Posterior vena cava (tissue), 2 donors: ENCODE measurements at regions not wholly inside any gene's neighbourhood (a gene's known extent, or its start where the extent isn't known, plus 50 kb on each side); places are given as distances from the start of the nearest gene placed in this dataset.

Source experiments
- DNase-seq: peaks from one replicate; pipeline ENCODE4 v3.0.0-alpha.2; 2020; ENCODE audit warnings: low spot score
- intact Hi-C, 2 donors: fragments of 100-400 bp; cut with DNase I; formaldehyde crosslinking; loops; one replicate each; pipeline versions ENCODE4 v1.14.1 to v1.14.2; 2022 to 2023
- donor health status: DM: yes; HTN: yes; CAD: no.
- donor health status: DM: yes; HTN: yes; CAD: no.

- intact Hi-C loops: no loop called here
Measured at GRCh38 chr10:44587488-44588318, 202.8 kb upstream of the CXCL12 start.

DNA sequence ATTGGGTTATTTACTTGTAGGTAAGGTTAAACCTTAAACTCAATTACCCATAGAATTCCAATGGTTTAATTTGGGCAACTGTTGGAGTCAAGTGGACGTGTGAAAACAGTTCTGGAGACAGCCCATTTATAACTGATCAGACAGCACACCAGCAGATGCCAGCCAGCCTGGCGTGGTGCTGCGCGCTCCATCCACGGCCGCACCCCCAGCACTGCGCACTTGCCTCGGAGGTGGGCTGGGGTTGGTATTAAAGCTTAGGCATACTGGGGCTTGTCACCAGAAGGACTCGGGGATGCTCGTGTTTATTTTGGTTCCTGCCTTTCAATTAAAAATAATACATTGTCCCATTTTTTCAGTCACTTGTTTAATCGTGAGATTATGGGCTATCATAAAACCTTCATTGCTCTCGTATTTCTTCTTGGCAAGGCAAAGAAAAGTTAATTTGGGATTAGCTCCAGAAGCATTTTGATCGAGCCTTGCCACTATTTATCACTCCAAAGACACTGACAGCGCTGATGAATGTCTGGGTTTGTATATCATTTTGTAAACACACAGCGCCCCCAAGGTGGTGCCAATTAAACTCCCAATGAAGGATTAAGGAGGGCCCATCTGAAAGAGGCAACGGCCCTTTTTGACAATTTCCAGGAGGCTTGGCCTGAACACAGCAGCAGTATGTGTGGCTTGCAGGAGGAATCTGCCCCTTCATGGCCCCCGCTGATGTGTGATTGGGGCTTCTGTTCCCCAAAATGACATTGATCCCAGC, 204.5 kb upstream of the CXCL12 start:
- no peak for DNase-seq
- intact Hi-C loops: no loop called here

More at GRCh38 chr10:44587488-44588318, 202.8 kb upstream of the CXCL12 start:
- DNase-seq: no peak

GRCh38 chr10:44589944-44590449, 205.1 kb upstream of the CXCL12 start:
- DNase-seq: no peak
- intact Hi-C loops: no loop called here

- DNase-seq: no peak
- intact Hi-C loops: no loop called here
Measured at GRCh38 chr10:44591911-44592310, 207.0 kb upstream of the CXCL12 start.

- no peak for DNase-seq
- intact Hi-C loops: no loop called here
Measured at GRCh38 chr10:44593952-44594351, 209.1 kb upstream of the CXCL12 start.

DNA sequence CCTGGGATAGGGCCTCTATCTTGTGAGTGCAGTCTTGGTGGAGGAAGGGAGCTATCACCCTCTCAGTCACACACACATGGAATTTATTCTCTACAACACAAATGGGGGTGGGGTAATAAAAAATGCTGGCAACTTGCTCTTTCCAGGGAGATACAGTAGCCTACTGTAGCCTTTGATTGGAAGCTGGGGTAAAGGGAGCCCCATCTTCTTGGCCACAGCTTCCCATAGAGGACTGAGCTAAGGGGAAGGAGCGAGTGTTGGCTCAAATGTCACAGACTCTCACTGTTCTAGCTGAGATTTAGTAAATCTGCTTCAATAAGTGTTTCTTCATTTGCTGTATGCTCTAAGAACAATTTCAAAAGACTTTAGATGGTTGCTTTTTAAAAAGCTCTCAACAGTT, 222.2 kb upstream of the CXCL12 start:
- DNase-seq: no peak
- intact Hi-C loops: no loop called here

- intact Hi-C loops: no loop called here
- DNase-seq: no peak
Measured at GRCh38 chr10:44618910-44619309, 234.0 kb upstream of the CXCL12 start.

- no peak for DNase-seq
- intact Hi-C loops: no loop called here
Measured at GRCh38 chr10:44619521-44619920, 234.6 kb upstream of the CXCL12 start.

- intact Hi-C loops: no loop called here
- DNase-seq: no peak
Measured at GRCh38 chr10:44619975-44620374, 235.1 kb upstream of the CXCL12 start.

- intact Hi-C loops: no loop called here
- DNase-seq: no peak
Measured at GRCh38 chr10:44627591-44628354, 242.9 kb upstream of the CXCL12 start.

DNA sequence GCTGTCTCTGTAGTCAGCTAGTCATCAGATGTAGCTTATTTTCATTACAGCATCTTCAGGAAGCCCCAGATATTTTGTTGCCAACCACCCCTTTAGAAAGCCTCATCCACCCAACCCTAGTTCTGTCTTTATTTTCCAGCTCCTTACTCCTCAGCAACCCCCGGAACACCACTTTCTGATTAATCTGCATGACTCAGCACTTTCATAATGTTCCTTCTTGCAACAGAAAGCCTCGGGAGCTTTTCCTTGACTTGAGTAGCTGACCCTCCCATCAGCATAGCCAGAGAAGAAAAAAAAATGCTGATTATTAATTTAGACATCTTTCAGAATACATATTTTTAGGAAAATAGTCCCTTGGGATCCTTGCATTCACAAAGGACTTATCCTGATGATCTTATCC, 244.0 kb upstream of the CXCL12 start:
- no peak for DNase-seq
- intact Hi-C loops: no loop called here

DNA sequence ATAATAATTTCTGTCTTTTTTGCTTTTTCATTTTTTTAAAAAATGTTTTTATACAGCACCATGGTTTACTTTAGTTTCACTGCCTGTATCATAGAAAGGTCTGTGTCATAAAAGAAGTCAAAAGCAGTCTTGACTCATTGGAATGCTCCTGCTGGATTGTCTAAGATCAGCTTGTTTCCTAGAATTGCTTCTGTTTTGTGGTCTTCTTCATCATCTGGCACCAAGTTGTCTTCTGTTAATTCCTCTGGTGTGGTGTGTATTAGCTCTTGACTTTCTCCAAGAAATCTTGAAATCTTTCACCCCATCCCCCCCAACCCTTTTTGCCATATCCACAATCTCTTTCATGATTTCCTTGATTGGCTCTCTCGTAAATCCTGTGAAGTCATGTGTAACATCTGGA, 250.3 kb upstream of the CXCL12 start:
- DNase-seq: no peak
- intact Hi-C loops: no loop called here

- DNase-seq: no peak
- intact Hi-C loops: no loop called here
Measured at GRCh38 chr10:44636625-44637024, 251.7 kb upstream of the CXCL12 start.

GRCh38 chr10:44640429-44640828, 255.5 kb upstream of the CXCL12 start:
- intact Hi-C loops: no loop called here
- no peak for DNase-seq

- intact Hi-C loops: no loop called here
- DNase-seq: no peak
Measured at GRCh38 chr10:44647473-44647872, 262.6 kb upstream of the CXCL12 start.

- intact Hi-C loops: no loop called here
- DNase-seq: no peak
Measured at GRCh38 chr10:44647877-44648542, 263.1 kb upstream of the CXCL12 start.

DNA sequence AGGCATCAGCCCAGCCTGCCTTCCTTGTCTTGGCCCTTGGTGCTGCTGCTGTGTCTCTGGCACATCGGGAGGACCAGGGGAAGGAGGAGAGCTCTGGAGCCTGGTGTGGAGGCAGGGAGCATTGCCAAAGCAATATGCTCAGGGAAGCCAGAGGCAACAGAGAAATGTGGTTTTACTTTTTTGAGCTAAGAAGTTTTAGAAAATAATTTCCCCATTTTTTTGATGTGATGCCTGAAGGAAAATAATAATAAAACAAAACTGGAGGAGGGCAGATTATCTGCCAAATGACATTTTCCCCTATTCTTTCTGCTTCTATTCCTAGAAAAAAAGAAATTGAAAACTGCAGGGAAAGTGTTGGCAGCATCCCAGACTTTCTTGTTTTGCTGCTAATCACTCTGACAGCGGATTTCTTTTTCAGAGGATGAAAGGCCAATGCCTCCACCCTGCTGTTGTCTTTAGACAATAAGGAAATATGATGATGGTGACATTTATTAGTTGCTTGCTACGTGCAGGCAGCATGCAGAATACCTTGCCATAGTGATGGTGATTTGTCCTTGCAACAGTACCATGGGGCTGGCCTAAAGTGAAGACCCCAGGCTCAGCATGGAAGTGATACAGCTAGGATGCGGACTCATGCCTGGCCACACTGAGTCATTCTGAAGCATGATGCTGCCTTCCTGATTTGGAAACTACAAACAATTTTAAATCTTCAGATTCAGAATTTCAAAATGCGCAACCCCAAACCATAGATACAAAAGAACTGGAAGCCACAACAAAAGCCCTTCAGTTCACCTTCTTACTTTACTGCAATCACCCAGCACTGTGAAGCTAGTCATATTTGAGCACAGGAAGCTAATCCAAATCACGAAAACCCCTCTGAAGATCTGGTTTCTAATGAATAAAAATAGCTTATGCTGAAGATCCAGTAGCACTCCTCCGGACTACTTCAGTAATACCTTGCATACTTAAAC, 260.2 kb upstream of the TMEM72 start:
- intact Hi-C loops: no loop called here
- no peak for DNase-seq

GRCh38 chr10:44651834-44652233, 259.3 kb upstream of the TMEM72 start:
- peak; percentile 88 for DNase-seq
- intact Hi-C loops: no loop called here
